Stomach (tissue), 4 donors: ENCODE measurements at regions not wholly inside any gene's neighbourhood (a gene's known extent, or its start where the extent isn't known, plus 50 kb on each side); places are given as distances from the start of the nearest gene placed in this dataset.

ENCODE experiments used
- CTCF ChIP-seq, 7 experiments: fragments of 450-650 bp in 4 of 7; fragments of 200-600 bp in 3 of 7; sonication (generic) in 3 of 7; IDR thresholded peaks; one replicate each; pipeline ENCODE4 v1.5.1; 2016 to 2019; ENCODE audit warnings: antibody characterized with exemption in 7 of 7, control low read depth in 2 of 7, mild to moderate bottlenecking in 1 of 7
- POLR2A ChIP-seq, 4 donors: fragments of 450-650 bp; IDR thresholded peaks; one replicate each; pipeline ENCODE4 v1.6.1; 2016; ENCODE audit warnings: antibody characterized with exemption in 4 of 4, control low read depth in 2 of 4, mild to moderate bottlenecking in 1 of 4, moderate library complexity in 1 of 4
- POLR2AphosphoS5 ChIP-seq, 3 donors: sonication (generic); formaldehyde crosslinking; IDR thresholded peaks; one replicate each; pipeline ENCODE4 v1.6.1; 2016; ENCODE audit warnings: antibody characterized with exemption in 3 of 3

GRCh38 chr11:116649268-116649667, 123.5 kb downstream of the BUD13 start:
- no peak for TF ChIP-seq POLR2A (IDR thresholded peaks at IDR 0.05)
- no peak for TF ChIP-seq CTCF (IDR thresholded peaks at IDR 0.05)
- TF ChIP-seq POLR2AphosphoS5 (IDR thresholded peaks at IDR 0.05) = no peak
